DOHH2 (cell line): ENCODE measurements at regions not wholly inside any gene's neighbourhood (a gene's known extent, or its start where the extent isn't known, plus 50 kb on each side); places are given as distances from the start of the nearest gene placed in this dataset.

ENCODE experiments used
- EZH2phosphoT487 ChIP-seq: fragments of 200-600 bp; sonication (generic); IDR thresholded peaks from 2 replicates; pipeline ENCODE4 v1.6.1; 2017; ENCODE audit warnings: borderline replicate concordance, mild to moderate bottlenecking, antibody characterized with exemption, low read length, moderate library complexity, mixed read lengths
- TF ChIP-seq, protein P1 (sequence below): fragments of 200-600 bp; sonication (generic); IDR thresholded peaks from one replicate; pipeline ENCODE4 v1.5.1; 2014; ENCODE audit warnings: antibody characterized with exemption, mild to moderate bottlenecking, low read depth, low read length; ENCODE audit not compliant: poor library complexity, severe bottlenecking

GRCh38 chrX:77085372-77085771 is 361.8 kb upstream of the FGF16 start:
- TF ChIP-seq, protein P1, sequence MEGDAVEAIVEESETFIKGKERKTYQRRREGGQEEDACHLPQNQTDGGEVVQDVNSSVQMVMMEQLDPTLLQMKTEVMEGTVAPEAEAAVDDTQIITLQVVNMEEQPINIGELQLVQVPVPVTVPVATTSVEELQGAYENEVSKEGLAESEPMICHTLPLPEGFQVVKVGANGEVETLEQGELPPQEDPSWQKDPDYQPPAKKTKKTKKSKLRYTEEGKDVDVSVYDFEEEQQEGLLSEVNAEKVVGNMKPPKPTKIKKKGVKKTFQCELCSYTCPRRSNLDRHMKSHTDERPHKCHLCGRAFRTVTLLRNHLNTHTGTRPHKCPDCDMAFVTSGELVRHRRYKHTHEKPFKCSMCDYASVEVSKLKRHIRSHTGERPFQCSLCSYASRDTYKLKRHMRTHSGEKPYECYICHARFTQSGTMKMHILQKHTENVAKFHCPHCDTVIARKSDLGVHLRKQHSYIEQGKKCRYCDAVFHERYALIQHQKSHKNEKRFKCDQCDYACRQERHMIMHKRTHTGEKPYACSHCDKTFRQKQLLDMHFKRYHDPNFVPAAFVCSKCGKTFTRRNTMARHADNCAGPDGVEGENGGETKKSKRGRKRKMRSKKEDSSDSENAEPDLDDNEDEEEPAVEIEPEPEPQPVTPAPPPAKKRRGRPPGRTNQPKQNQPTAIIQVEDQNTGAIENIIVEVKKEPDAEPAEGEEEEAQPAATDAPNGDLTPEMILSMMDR = no peak
- no peak for TF ChIP-seq EZH2phosphoT487
